ENCODE measurements at regions not wholly inside any gene's neighbourhood (a gene's known extent, or its start where the extent isn't known, plus 50 kb on each side); places are given as distances from the start of the nearest gene placed in this dataset.
"Not testable (repeated sequence)": the region's sequence is repeated elsewhere in the genome, so short reads cannot be mapped to it uniquely, and the experiment has no call there.

DNA sequence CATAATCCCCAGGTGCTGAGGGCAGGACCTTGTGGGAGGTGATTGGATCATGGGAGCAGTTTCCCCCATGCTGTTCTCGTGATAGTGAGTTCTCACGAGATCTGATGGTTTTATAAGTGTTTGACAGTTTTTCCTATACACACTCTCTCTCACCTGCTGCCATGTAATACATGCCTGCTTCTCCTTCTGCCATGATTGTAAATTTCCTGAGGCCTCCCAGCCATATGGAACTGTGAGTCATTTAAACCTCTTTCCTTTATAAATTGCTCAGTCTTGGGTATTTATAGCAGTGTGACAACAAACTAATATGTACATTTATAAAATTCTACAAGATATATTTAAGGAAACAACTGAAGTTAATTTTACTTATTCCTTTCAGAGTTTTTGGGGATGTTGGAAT, 170.8 kb upstream of the BET1 start:
- DNase-seq (ENCODE audit: low read depth) = no peak

DNA sequence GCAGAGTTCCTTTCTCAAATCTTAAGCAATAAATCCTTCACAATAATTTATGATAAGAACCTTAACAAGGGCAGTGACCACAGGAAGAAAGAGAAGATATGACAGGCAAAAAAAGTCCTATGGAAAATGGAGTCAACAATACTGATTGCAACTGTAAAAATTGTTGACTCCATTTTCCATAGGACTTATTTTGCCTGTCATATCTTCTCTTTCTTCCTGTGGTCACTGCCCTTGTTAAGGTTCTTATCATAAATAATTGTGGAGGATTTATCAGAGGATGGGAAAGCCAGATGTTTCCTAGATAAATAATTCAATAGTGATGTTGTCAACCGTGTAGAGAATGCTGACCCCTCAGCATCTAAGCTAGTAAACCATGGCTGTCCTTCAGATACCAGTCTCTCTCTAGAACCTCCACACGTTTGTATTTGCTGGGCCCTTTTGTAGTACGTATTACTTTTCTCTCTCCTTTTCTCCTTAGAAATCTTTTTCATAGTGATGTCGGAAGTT, 172.6 kb upstream of the BET1 start:
- DNase-seq (ENCODE audit: low read depth) = no peak

DNA sequence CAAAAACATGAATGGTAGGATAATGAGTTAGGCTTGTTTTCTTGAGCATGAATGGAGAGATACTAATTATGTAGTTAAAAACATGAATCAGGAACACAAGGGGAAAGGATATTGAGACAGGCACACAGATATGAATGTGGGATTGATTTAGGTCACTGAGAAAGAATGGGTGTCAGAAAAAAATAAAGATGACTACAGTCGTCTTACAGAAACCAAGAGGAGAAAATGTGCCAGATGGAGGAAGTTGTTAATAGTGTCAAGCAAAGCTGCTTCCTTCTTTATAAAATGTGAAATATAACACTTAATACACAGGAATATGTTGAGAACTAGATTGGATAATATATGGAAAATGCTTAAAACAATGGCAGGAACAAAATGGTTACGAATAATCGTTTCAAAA, 173.3 kb upstream of the BET1 start:
- no peak for DNase-seq (ENCODE audit: low read depth)

DNA sequence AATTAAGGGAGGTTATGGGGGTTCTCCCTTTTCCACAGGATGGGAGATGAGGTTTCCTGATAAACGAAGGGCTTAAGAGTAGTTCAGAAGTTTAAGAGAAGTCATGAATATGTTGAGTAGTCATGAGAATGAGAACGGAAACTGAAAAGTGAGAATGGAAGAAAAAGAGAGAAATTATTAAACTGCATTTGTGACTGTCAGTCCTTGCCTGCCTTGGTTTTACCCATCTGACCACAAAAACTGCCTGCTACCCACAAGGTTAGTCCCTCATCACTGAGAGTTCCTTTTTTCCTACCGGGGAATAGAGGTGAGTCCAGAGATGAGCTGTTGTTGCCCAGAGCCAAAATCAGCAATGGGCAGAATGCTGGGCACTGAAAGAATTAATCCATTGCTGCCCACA, 174.1 kb upstream of the BET1 start:
- no peak for DNase-seq (ENCODE audit: low read depth)

DNA sequence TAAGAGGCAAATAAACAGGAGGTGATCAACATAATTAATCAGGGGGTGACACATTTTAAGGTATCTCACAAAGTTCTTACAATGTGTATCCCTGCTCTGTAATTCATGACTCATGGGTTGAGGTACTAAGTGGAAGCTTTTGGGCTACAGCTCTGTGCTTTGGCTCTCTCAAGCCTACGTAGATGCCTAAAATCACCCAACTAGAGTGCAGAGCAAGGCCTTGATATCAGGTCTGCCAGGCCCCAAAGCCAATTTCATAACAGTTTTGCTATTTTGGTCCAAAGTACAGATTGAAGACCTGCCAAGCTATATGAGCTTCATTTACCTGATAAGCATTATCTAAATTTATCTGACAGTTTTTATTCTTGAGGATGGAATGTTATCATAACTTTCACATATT, 175.3 kb upstream of the BET1 start:
- DNase-seq (ENCODE audit: low read depth) = no peak

DNA sequence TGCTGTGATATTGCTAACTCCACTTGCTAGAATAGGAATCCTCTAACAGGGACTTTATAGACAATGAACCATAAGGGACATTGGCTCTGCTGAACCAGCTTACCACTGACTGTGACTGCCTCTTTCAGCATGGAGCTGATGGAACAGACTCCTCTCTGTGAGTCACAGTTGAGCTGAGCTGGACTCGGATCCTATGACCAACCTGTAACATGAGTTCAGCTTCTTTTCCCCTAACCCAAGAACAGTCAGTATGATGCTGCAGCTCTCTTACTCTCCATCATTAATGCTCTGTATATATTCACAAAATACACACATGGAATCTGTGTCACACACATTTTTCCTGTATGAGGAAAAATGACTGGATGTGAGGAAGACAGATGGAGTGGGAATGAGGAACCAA, 177.9 kb upstream of the BET1 start:
- no peak for DNase-seq (ENCODE audit: low read depth)

DNA sequence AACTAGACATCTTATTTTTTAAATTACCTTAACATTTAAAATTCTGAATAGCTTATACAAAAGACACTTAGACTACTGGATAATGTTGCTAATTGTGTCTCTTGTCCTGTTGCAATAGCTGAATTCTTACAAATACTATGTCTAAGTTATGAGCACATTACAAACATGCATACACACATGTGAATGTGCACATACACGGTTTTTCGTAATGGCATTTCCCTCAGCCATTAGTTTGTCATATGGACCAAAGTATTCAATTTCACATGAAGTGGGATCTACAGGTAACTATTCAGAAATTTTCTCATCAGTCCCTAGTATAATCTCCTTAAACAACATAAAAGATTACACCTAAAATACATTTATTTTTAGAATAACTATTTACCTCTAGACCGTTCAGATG, 178.6 kb upstream of the BET1 start:
- no peak for DNase-seq (ENCODE audit: low read depth)

DNA sequence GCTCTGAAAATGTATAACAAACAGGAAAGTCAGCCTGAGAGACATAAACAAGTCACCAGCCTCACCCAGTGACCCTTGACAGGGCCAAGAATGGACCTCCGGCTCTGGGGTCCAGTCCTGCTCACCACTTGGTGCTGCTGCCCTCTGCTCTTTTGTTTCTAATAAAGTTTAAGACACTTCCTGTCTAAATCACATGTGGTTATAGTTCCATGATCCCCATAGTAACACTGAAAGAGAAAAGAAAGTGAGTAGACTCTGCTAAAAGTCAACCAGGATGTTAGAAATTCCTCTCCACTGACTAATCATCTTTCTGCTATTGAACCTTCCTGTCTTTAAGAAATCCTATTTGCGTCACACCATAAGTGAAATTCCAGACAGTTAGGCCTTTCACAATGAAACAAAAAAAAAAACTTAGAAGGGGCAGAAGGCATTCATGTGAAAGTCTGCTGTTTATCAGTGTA, 179.2 kb upstream of the BET1 start:
- DNase-seq (ENCODE audit: low read depth) = no peak

DNA sequence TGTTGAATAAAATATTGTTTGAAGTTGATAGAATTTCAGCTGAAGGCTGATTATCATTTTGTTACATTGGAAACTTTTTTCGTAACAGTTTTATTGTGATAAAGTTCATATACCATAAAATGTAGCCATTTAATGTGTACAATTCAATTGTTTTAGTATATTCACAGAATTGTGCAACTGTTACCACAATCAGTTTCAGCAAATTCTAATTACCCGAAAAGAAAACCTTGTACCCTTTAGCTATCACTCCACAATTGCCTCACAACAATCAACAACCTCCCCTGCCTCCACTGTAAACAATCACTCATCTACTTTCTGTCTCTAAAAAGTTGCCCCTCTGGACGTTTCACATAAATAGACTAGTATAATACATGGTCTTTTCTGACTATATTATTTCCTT, 179.7 kb upstream of the BET1 start:
- no peak for DNase-seq (ENCODE audit: low read depth)

DNA sequence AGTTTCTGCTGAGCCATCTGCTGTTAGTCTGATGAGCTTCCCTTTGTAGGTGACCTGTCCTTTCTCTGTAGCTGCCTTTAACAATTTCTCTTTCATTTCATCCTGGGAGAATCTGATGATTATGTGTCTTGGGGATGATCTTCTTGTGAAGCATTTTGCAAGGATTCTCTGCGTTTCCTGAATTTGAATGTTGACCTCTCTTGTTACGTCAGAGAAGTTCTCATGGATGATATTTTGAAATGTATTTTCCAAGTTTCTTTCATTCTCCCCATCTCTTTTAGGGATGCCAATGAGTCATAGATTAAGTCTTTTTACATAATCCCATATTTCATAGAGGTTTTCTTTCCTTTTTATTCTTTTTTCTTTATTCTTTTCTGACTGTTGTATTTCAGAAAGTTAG, 184.2 kb upstream of the BET1 start:
- DNase-seq (ENCODE audit: low read depth) = no peak

DNA sequence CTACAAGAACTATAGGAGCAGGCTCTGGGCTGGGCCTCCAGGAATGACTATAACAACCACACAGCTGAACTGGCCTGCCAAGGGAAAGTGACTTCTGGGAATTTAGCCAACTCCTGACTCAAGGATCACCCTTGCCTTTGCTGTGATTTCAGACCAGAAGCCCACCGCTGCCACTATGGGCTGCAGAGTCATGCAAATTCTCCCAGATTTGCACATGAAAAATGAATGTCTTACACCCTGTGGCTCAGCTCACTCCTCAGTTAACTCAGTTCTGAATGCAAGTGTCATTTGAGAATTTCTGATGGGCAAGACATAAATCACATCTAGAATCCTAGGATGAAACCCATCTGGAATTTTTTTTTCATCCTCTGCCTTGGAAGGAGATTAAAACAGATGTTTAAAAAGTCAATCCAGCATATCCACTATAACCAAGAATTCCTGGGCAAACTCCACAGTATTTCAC, 186.5 kb upstream of the BET1 start:
- DNase-seq (ENCODE audit: low read depth) = no peak

DNA sequence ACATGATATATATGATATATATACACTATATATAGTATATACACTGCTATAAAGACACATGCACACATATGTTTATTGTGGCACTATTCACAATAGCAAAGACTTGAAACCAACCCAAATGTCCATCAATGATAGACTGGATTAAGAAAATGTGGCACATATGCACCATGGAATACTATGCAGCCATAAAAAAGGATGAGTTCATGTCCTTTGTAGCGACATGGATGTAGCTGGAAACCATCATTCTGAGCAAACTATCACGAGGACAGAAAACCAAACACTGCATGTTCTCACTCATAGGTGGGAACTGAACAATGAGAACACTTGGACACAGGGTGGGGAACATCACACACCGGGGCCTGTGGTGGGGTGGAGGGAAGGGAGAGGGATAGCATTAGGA, 190.3 kb upstream of the BET1 start:
- DNase-seq (ENCODE audit: low read depth) = not testable (repeated sequence)

DNA sequence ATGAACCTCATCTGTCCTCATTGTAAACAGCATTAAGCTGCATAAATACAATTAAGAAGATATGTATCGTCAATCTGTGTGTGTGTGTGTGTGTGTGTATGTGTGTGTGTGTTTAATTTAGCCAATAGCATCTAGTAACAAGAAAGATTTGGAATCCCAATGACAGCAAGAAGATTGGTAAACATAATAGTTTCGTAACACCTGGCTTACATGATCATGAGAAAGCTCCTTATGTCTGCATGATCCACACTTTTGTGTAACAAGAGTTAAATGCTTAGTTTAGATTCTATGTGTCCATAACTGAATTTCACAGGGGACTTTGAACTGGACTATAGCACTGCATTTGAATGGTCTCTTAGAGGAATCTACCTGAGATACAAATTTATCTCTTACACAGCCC, 191.0 kb upstream of the BET1 start:
- no peak for DNase-seq (ENCODE audit: low read depth)

DNA sequence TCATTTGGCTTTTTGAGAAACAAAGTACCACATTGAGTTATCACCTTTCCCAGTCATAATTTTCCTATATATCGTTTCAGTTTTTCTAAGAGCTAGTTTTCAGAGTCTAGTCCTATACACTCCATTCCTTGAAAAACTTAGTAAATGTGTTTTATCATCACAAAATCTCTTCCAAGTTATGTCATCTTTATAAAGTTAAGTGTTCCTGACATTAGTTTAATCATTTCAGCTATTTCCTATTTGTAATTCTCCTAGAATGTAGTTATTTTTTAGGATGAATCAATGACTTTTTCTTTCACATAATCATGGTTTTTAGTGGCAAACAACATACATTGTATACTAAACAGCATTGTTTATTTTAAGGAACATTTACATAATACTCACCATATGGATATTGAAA, 191.7 kb upstream of the BET1 start:
- DNase-seq (ENCODE audit: low read depth) = no peak

DNA sequence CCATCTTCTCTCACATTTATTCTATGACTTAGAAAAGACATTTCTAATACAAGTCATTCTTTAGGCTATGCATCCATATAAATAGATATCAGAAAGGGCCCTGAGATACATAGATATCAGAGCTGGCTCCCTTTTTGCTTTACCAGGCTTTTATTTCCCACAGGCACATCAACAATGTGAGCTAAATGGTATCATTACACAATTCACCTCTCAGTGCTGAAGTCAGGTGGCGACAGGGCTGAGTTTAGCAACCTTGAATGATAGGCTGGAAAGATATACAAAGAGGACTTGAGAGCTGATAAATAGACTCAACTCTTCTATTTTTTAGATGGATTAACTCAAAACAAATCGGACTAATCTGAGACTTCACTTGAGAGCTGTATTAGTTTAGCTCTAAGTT, 189.2 kb upstream of the COL1A2 start:
- DNase-seq (ENCODE audit: low read depth) = no peak

DNA sequence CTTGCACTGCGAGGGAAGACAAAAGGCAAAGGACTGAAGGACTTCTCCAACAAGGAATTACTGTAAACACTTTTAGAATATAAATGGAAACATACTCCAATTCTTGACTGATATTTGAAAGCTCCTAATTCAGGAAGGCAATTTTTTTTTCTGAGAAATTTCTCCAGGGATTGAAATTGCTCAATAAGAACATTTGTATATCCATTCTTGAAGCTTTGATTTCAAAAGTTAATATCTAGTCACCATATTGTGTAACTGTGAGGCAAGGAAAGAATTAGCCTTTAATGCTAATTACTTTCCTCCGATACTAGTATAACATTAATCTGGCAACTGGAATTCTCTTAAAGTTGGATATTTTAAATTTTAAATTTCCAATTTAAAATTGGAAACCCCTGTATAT, 188.4 kb upstream of the COL1A2 start:
- DNase-seq (ENCODE audit: low read depth) = no peak

DNA sequence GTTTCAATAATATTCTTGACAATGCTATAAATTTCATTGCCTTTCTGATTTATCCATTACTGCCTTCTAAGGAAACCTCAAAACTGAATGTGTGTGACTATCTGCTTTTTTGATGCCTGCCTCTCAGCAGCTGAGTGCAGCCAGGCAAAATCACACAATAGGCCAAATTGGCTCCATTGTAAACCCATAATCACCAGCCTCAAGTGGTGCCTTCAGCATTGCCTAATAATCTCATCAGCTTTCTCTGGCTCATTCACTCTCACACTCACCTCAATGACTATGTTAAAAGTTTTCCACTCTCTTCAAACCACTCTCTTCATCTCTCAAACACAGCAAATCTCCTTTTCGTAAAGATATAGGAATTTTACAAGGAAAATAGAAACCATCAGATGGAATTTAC, 182.5 kb upstream of the COL1A2 start:
- DNase-seq (ENCODE audit: low read depth) = no peak

DNA sequence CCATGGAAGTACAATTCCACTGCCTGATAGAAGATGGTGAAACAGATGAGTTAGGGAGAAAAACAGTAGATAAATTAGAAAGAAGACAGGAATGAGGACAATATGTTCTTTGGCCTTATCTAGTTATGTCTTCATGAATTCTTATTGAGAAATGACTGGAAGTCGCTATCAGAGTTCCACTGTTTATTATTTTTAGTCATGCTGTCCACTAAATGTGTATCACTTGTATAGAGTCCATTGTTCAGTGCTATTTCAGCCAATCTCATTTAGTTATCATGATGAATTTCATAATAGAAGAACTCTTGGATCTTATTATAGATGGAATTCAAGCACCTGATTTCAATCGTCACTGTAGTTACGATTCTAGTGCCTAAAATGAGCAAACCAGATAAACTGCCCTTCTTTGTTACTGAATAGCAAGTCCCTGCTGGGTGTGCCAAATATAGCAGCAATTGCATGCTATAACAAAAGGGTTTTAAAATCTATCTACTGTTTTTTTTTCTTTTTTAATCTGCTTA, 177.7 kb upstream of the COL1A2 start:
- DNase-seq (ENCODE audit: low read depth) = no peak

DNA sequence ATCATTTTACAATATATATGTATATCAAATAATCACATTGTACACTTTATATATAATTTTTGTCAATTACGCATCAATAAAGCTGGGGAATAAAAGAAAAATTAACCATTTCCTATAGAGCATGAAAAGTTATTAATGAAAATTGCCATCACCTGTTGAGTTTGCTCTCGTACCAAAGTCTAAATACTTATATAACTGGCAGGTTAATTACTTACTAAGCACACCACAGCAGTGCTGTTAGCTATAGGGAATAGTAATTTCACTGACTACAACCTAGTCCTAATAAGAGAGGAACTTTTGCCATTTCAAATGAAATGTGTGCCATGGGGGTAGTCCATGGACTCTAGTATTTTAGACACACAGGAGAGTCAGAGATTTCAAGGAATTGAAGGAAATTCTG, 176.9 kb upstream of the COL1A2 start:
- DNase-seq (ENCODE audit: low read depth) = no peak

DNA sequence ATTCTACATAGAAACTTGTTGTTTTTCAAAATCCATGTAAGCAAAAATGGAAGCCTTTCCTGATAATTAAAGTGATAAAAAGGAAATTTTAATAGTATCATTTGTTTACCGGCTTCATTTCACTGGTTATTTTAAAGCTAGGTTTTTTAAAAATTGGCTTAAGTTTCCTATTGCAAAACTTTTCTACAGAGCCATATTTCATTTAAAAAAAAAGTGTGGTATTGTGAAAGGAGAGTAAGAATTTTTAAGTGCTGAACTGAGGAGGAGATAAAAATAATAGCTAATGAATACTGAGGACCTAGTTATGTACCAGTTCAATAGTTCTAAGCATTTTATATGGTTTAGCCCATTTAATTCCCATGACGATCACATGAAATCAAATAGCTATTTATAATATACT, 172.2 kb upstream of the COL1A2 start:
- DNase-seq (ENCODE audit: low read depth) = no peak

DNA sequence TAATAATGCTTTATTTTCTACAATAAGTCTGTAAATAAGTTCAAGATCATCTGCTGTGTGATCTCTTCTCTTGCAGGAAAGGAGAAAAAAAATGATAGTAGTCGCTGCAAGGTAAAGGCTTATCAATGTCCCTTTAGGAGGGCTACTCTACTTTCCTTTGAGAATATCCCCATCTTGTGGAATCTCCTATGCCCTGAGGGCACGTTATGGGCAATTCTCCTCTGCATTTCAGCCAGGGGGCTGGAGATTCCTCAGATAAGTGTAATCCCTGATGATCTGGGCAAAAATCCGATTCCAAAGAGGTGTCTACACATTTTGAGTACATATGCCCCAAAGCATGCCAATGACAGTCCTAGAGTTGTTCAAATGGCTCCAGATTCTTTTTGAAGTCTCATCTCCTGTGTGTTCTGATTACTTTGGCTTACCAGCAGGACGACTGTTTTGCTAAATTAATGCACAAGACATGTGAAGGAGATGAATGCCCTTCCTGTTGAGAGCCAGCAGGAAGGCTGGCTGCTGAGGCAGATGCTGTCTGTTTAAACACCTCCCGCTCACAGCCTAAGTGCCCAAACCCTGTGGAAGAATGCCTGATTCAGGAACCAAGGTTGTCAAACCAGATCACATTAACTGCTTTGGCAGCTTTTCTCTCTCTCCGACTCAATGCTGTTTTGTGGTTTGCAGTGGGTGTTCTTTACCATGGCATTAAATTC, 171.2 kb upstream of the COL1A2 start:
- DNase-seq (ENCODE audit: low read depth) = no peak

DNA sequence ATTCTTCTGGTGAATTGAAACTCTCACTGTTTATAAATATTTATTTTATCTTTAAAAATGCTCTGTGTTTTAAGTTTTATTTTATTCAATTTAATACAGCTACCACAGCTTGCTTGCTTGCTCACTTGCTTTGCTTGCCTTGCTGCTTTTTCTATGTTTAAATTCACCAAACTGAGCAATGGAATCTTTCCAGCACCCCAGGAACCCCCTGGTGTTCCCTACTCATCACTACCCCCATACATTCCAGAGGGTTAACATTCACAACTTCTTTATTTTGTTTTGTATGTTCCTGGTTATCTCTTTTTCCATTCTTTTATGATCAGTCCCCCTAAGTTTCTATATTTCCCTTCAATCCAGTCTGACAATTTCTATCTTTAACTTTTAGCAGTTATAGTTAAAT, 166.5 kb upstream of the COL1A2 start:
- DNase-seq (ENCODE audit: low read depth) = no peak

DNA sequence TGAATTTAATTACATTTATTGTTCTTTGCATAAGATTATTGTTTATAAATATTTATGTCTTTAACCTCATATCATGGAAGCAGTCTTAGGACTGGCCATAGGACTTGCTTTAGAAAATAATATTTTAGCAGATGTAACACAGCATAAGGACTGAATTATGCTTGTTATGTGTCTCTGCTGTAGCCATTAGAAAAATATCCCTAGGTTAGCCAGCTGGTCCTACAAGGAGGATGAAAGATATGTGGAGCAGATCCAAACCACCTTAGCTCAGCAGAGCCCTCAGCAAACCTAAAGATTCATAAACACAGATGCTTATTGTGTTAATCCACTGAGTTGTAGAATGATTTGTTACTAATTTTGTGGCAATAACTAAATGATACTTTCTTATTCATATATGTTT, 166.0 kb upstream of the COL1A2 start:
- no peak for DNase-seq (ENCODE audit: low read depth)

DNA sequence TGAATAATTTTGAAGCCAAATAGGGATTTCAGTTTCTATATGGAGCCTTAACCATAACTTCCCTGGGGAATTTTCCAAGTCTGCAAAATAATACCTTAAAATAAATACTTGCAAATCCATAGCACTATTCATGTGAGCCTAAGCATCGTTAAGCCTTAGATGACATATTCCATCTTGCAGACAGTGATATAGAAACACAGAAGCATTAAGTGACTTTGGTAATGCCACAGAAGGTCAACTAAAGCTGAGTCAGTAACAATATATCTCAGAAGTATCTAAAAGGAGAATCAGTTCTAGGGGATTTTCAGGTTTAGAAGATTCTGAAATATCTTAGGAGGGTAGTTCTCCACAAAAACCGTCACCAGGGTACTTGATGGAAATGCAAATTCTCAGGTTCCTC, 163.4 kb upstream of the COL1A2 start:
- no peak for DNase-seq (ENCODE audit: low read depth)
